PC-3 (cell line): ENCODE measurements at regions not wholly inside any gene's neighbourhood (a gene's known extent, or its start where the extent isn't known, plus 50 kb on each side); places are given as distances from the start of the nearest gene placed in this dataset.

Source experiments
- ATAC-seq: fragments of 200-7000 bp; cut with Tn5 transposase; 2 replicates; pipeline ENCODE4 v1.9.1; 2020; ENCODE audit warnings: mild to moderate bottlenecking, moderate library complexity
- BruUV-seq: library from RNA; stranded (reverse); fragments of 400-500 nt; replicated peaks from 2 replicates; lab custom pipeline; 2021; lab: Mats Ljungman, UMichigan
- CTCF ChIA-PET: fragments of 300-600 bp; sonication (Branson Sonifier 250); formaldehyde crosslinking; loops from one replicate; lab custom pipeline; 2022; ENCODE audit warnings: antibody characterized with exemption; lab: Charles Lee
- POLR2A ChIA-PET: fragments of 300-600 bp; sonication (Branson Sonifier 250); formaldehyde crosslinking; loops from one replicate; lab custom pipeline; 2022; ENCODE audit warnings: antibody characterized with exemption; ENCODE audit not compliant: unreplicated experiment; lab: Charles Lee
- DNase-seq: peaks from one replicate; pipeline ENCODE4 v3.0.0-alpha.2; 2015
- H2AFZ ChIP-seq: fragments of 300-600 bp; sonication (generic); 2 replicates; pipeline ENCODE4 v1.6.0; 2016; ENCODE audit warnings: antibody characterized with exemption, low read length
- H3F3A ChIP-seq: fragments of 300-600 bp; sonication (generic); one replicate; pipeline ENCODE4 v1.6.0; 2017; ENCODE audit warnings: antibody characterized with exemption, low read length, control low read depth, mild to moderate bottlenecking; ENCODE audit not compliant: unreplicated experiment
- H3K27ac ChIP-seq: fragments of 300-600 bp; sonication (generic); 2 replicates; pipeline ENCODE4 v1.5.1; 2016; ENCODE audit warnings: mild to moderate bottlenecking, low read length
- H3K27me3 ChIP-seq: fragments of 300-600 bp; sonication (generic); 2 replicates; pipeline ENCODE4 v1.6.1; 2016; ENCODE audit warnings: low read length, mixed read lengths
- H3K36me3 ChIP-seq: fragments of 300-600 bp; sonication (generic); 2 replicates; pipeline ENCODE4 v1.6.1; 2016; ENCODE audit warnings: low read depth, mixed run types, low read length, mixed read lengths
- H3K4me1 ChIP-seq: fragments of 300-600 bp; sonication (generic); 2 replicates; pipeline ENCODE4 v1.5.1; 2016; ENCODE audit warnings: low read length; ENCODE audit not compliant: insufficient read depth
- H3K4me2 ChIP-seq: fragments of 300-600 bp; sonication (generic); 2 replicates; pipeline ENCODE4 v1.6.0; 2016; ENCODE audit warnings: low read length
- H3K4me3 ChIP-seq: fragments of 300-600 bp; sonication (generic); 2 replicates; pipeline ENCODE4 v1.5.1; 2016; ENCODE audit warnings: mild to moderate bottlenecking, low read length, mixed read lengths
- H3K79me2 ChIP-seq: fragments of 300-600 bp; sonication (generic); 2 replicates; pipeline ENCODE4 v1.6.1; 2017; ENCODE audit warnings: low read length, mixed read lengths
- H3K9ac ChIP-seq: fragments of 300-600 bp; sonication (generic); 2 replicates; pipeline ENCODE4 v1.6.0; 2016; ENCODE audit warnings: mild to moderate bottlenecking, low read length
- H3K9me2 ChIP-seq: fragments of 300-600 bp; sonication (generic); replicated peaks from 2 replicates; pipeline ENCODE4 v1.6.1; 2016; ENCODE audit warnings: mixed run types, low read length, mixed read lengths
- H3K9me3 ChIP-seq: fragments of 300-600 bp; sonication (generic); 2 replicates; pipeline ENCODE4 v1.6.1; 2016; ENCODE audit warnings: low read length, mixed read lengths
- H4K20me1 ChIP-seq: fragments of 300-600 bp; sonication (generic); 2 replicates; pipeline ENCODE4 v1.6.1; 2016; ENCODE audit warnings: low read length, mixed read lengths
- CTCF ChIP-seq: fragments of 300-600 bp; sonication (generic); conservative IDR thresholded peaks from 2 replicates; pipeline ENCODE4 v1.5.1; 2017; ENCODE audit warnings: antibody characterized with exemption, low read depth, mild to moderate bottlenecking, low read length
- EZH2 ChIP-seq: fragments of 300-600 bp; sonication (generic); IDR thresholded peaks from one replicate; pipeline ENCODE4 v1.6.1; 2017; ENCODE audit warnings: antibody characterized with exemption, mild to moderate bottlenecking, low read length; ENCODE audit not compliant: unreplicated experiment
- EZH2phosphoT487 ChIP-seq: fragments of 300-600 bp; sonication (generic); IDR thresholded peaks from 2 replicates; pipeline ENCODE4 v1.6.1; 2018; ENCODE audit warnings: mild to moderate bottlenecking, antibody characterized with exemption, low read length, borderline replicate concordance
- intact Hi-C: fragments of 100-400 bp; cut with micrococcal nuclease; formaldehyde crosslinking; loops from 2 replicates; pipeline ENCODE4 v1.9.0; 2023

GRCh38 chr10:42928064-42928463 is 145.5 kb downstream of the BMS1 start:
- POLR2A ChIA-PET: no interaction called here
- no peaks in the 10 kb centered on the region for H3K4me1 ChIP-seq
- H3K4me2 ChIP-seq: no peak overlapping the region
- H4K20me1 ChIP-seq: no peaks in the 10 kb centered on the region
- no peaks in the 10 kb centered on the region for H3K9me2 ChIP-seq
- no peaks in the 10 kb centered on the region for H3F3A ChIP-seq
- TF ChIP-seq EZH2 (no peak), CTCF (no peak), EZH2phosphoT487 (no peak)
- H3K79me2 ChIP-seq: no peaks in the 10 kb centered on the region
- ATAC-seq: no peak
- intact Hi-C loops: no loop called here
- H3K27me3 ChIP-seq: peaks cover 53% of the 10 kb centered on the region
- no peak for DNase-seq
- H2AFZ ChIP-seq: no peak overlapping the region
- no TSS peak for BruUV-seq
- H3K4me3 ChIP-seq: no peak overlapping the region
- no peaks in the 10 kb centered on the region for H3K36me3 ChIP-seq
- no peak overlapping the region for H3K27ac ChIP-seq
- H3K9ac ChIP-seq: no peak overlapping the region
- CTCF ChIA-PET: no interaction called here
- H3K9me3 ChIP-seq: no peaks in the 10 kb centered on the region

GRCh38 chr10:42929236-42929635 is 146.6 kb downstream of the BMS1 start:
- Histone ChIP-seq H3F3A (no peaks in the 10 kb centered on the region), H3K79me2 (no peaks in the 10 kb centered on the region), H3K27me3 (peaks cover 43% of the 10 kb centered on the region), H3K4me2 (no peak overlapping the region), H3K9me3 (no peaks in the 10 kb centered on the region), H3K36me3 (no peaks in the 10 kb centered on the region), H3K4me1 (no peaks in the 10 kb centered on the region), H2AFZ (no peak overlapping the region), H3K27ac (no peak overlapping the region), H3K4me3 (no peak overlapping the region), H3K9ac (no peak overlapping the region), H4K20me1 (no peaks in the 10 kb centered on the region), H3K9me2 (no peaks in the 10 kb centered on the region)
- TF ChIP-seq EZH2phosphoT487 (no peak), CTCF (no peak), EZH2 (no peak)
- BruUV-seq: no TSS peak
- ChIA-PET CTCF (no interaction called here), POLR2A (no interaction called here)
- ATAC-seq (no peak), DNase-seq (no peak)
- intact Hi-C loops: no loop called here

GRCh38 chr10:42929993-42930392 is 146.9 kb upstream of the RET start:
- no peaks in the 10 kb centered on the region for H3F3A ChIP-seq
- no peak for DNase-seq
- no peak overlapping the region for H3K4me2 ChIP-seq
- H3K36me3 ChIP-seq: no peaks in the 10 kb centered on the region
- no peaks in the 10 kb centered on the region for H4K20me1 ChIP-seq
- H3K79me2 ChIP-seq: no peaks in the 10 kb centered on the region
- peaks cover 38% of the 10 kb centered on the region for H3K27me3 ChIP-seq
- H3K4me3 ChIP-seq: no peak overlapping the region
- TF ChIP-seq CTCF (no peak), EZH2phosphoT487 (no peak), EZH2 (no peak)
- no peak overlapping the region for H2AFZ ChIP-seq
- intact Hi-C loops: no loop called here
- no peak for ATAC-seq
- no peak overlapping the region for H3K9ac ChIP-seq
- no peaks in the 10 kb centered on the region for H3K9me3 ChIP-seq
- H3K4me1 ChIP-seq: no peaks in the 10 kb centered on the region
- H3K9me2 ChIP-seq: no peaks in the 10 kb centered on the region
- no peak overlapping the region for H3K27ac ChIP-seq
- POLR2A ChIA-PET: no interaction called here
- BruUV-seq: no TSS peak
- CTCF ChIA-PET: no interaction called here
